Medulla oblongata (tissue), 1 donor: ENCODE measurements at regions not wholly inside any gene's neighbourhood (a gene's known extent, or its start where the extent isn't known, plus 50 kb on each side); places are given as distances from the start of the nearest gene placed in this dataset.

Experiments
- DNase-seq: peaks from one replicate; pipeline ENCODE4 v3.0.0-alpha.2; 2015; ENCODE audit errors: extremely low spot score

- no peak for DNase-seq
These were observed 152.4 kb downstream of the TOMM20 start for GRCh38 chr1:234975941-234976860.

GRCh38 chr1:234975122-234975940 lies 153.3 kb downstream of the TOMM20 start:
- no peak for DNase-seq

- DNase-seq = no peak
These were observed 155.0 kb downstream of the TOMM20 start for GRCh38 chr1:234973426-234974250.

- no peak for DNase-seq
These were observed 156.0 kb downstream of the TOMM20 start for GRCh38 chr1:234972411-234973191.

GRCh38 chr1:234971586-234972297 lies 156.9 kb downstream of the TOMM20 start:
- no peak for DNase-seq

GRCh38 chr1:234970731-234971476 lies 157.7 kb downstream of the TOMM20 start:
- DNase-seq = peak; percentile 71

GRCh38 chr1:234970401-234970730 lies 158.3 kb downstream of the TOMM20 start:
- no peak for DNase-seq

- peak; percentile 74 for DNase-seq
These were observed 158.8 kb downstream of the TOMM20 start for GRCh38 chr1:234969581-234970400.

GRCh38 chr1:234969011-234969441 lies 159.6 kb downstream of the TOMM20 start:
- DNase-seq = no peak

GRCh38 chr1:234968451-234968850 lies 160.2 kb downstream of the TOMM20 start:
- no peak for DNase-seq

GRCh38 chr1:234967121-234967520 lies 161.5 kb downstream of the TOMM20 start:
- no peak for DNase-seq

GRCh38 chr1:234965111-234965510 lies 163.5 kb downstream of the TOMM20 start:
- DNase-seq = no peak

- DNase-seq = no peak
These were observed 164.5 kb downstream of the TOMM20 start for GRCh38 chr1:234963904-234964702.

GRCh38 chr1:234963180-234963903 lies 165.3 kb downstream of the TOMM20 start:
- peak; percentile 79 for DNase-seq

GRCh38 chr1:234962340-234962989 lies 166.2 kb downstream of the TOMM20 start:
- no peak for DNase-seq

GRCh38 chr1:234961456-234962339 lies 166.9 kb downstream of the TOMM20 start:
- no peak for DNase-seq
